Activated T-cell treated with anti-CD3 and anti-CD28 coated beads, Interleukin-2, amount 50 U/mL, for 1 hour (primary cell): ENCODE measurements at regions not wholly inside any gene's neighbourhood (a gene's known extent, or its start where the extent isn't known, plus 50 kb on each side); places are given as distances from the start of the nearest gene placed in this dataset.

Source experiments
- DNase-seq: peaks from one replicate; pipeline ENCODE4 v3.0.0-alpha.2; 2020

GRCh38 chr15:98562331-98562937 is 85.9 kb upstream of the IGF1R start:
- no peak for DNase-seq

- no peak for DNase-seq
Observed at GRCh38 chr15:98565566-98565965, 82.8 kb upstream of the IGF1R start.

GRCh38 chr15:98567951-98568350 is 80.4 kb upstream of the IGF1R start:
- DNase-seq = no peak

- no peak for DNase-seq
Observed at GRCh38 chr15:98568382-98569017, 79.8 kb upstream of the IGF1R start.

GRCh38 chr15:98570119-98570518 is 78.2 kb upstream of the IGF1R start:
- DNase-seq = no peak

- DNase-seq = no peak
Observed at GRCh38 chr15:98580572-98580971, 67.8 kb upstream of the IGF1R start.

GRCh38 chr15:98581715-98582114 is 66.6 kb upstream of the IGF1R start:
- no peak for DNase-seq

- no peak for DNase-seq
Observed at GRCh38 chr15:98582900-98583554, 65.3 kb upstream of the IGF1R start.

GRCh38 chr15:98583771-98584430 is 64.4 kb upstream of the IGF1R start:
- DNase-seq = no peak

GRCh38 chr15:98586066-98586465 is 62.3 kb upstream of the IGF1R start:
- DNase-seq = no peak

GRCh38 chr15:98592136-98592535 is 56.2 kb upstream of the IGF1R start:
- DNase-seq = no peak

- DNase-seq = no peak
Observed at GRCh38 chr15:98596131-98596530, 52.2 kb upstream of the IGF1R start.

GRCh38 chr15:98596885-98597392 is 51.4 kb upstream of the IGF1R start:
- no peak for DNase-seq

- DNase-seq = no peak
Observed at GRCh38 chr15:98597666-98598065, 50.7 kb upstream of the IGF1R start.
